ENCODE measurements at regions not wholly inside any gene's neighbourhood (a gene's known extent, or its start where the extent isn't known, plus 50 kb on each side); places are given as distances from the start of the nearest gene placed in this dataset.

DNA sequence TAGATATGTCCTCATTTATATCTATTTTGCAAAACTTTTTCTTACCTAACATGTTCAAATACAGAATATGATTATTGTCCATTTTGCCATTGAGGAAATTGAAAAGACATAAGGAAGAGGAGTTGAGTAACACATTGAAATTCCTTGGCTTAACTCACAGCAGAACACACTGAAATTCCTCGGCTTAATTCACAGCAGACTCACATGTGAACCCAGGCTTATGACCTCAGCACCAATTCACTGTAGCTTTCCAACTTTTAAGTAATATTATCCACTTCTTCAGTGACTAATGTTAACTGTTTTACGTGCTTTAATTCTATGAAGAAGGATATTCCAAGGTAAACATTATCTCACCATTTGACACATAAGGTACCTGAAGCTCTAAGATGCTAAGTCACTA lies 597.5 kb upstream of the PFKP start:
- Histone ChIP-seq H3K36me3 (no peaks in the 10 kb centered on the region), H3K9me3 (peaks cover 0 to 24% (median 4%) of the 10 kb centered on the region in 12 donors), H3K27ac (no peak overlapping the region), H3K4me3 (no peak overlapping the region), H3K4me1 (no peaks in the 10 kb centered on the region), H3K27me3 (no peaks in the 10 kb centered on the region)
- WGBS, 4 donors, result 57 to 77% (median 66%) methylated on average over 2 of the region's 2 CpGs
- TF ChIP-seq, protein P1, sequence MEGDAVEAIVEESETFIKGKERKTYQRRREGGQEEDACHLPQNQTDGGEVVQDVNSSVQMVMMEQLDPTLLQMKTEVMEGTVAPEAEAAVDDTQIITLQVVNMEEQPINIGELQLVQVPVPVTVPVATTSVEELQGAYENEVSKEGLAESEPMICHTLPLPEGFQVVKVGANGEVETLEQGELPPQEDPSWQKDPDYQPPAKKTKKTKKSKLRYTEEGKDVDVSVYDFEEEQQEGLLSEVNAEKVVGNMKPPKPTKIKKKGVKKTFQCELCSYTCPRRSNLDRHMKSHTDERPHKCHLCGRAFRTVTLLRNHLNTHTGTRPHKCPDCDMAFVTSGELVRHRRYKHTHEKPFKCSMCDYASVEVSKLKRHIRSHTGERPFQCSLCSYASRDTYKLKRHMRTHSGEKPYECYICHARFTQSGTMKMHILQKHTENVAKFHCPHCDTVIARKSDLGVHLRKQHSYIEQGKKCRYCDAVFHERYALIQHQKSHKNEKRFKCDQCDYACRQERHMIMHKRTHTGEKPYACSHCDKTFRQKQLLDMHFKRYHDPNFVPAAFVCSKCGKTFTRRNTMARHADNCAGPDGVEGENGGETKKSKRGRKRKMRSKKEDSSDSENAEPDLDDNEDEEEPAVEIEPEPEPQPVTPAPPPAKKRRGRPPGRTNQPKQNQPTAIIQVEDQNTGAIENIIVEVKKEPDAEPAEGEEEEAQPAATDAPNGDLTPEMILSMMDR (IDR thresholded peaks at IDR 0.05), result no peak
- TF ChIP-seq POLR2A (IDR thresholded peaks at IDR 0.05), result no peak
- ATAC-seq (no peak), DNase-seq (no peak)
- intact Hi-C loops (cut with DNase I), result no loop called here

DNA sequence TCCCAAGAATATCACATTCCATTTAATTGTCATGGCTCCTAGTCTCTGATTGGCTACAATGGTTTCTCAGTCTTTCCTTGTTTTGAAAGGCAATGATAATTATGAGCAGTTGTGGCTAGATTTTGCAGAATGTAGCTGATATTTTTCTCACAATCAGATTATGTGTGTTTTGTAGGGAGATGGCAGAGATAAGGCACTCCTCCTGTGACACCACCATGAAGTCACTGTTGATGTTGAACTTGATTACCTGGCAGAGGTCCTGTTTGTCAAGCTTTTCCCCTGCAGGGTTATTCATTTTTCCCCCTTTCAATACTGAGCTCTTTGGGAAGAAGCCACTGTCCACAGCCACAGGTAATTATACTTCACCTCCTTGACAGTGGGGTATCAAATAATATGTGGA lies 602.9 kb upstream of the PFKP start:
- H3K4me1 ChIP-seq, result no peaks in the 10 kb centered on the region
- no peak for TF ChIP-seq POLR2A (IDR thresholded peaks at IDR 0.05)
- TF ChIP-seq, protein P1 (IDR thresholded peaks at IDR 0.05), result no peak
- intact Hi-C loops (cut with DNase I), result no loop called here
- no peak overlapping the region for H3K4me3 ChIP-seq
- no peak overlapping the region for H3K27ac ChIP-seq
- H3K27me3 ChIP-seq, result no peaks in the 10 kb centered on the region
- H3K36me3 ChIP-seq, result no peaks in the 10 kb centered on the region
- DNase-seq (no peak), ATAC-seq (no peak)
- peaks cover 0 to 37% (median 8%) of the 10 kb centered on the region in 12 donors for H3K9me3 ChIP-seq

DNA sequence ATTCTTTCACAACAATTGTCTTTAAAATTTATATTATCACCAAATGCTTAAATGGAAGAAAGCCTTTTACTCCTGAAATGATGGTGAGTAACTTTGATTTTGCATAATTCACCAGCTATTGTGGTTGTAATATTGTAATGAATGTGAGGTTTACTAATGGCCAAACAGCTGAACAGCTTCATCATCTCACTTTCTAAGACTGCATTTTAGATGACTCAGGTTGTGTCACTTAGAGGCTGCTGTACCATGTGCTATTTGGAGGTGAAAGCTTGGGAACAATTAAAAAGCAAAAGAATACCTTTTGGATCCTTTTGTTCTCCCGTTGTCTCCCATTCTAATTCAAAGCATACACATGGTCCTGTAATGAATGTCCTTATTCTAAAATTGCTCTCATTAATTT lies 604.0 kb upstream of the PFKP start:
- DNase-seq (no peak), ATAC-seq (no peak)
- intact Hi-C loops (cut with DNase I), result no loop called here
- no peaks in the 10 kb centered on the region for H3K36me3 ChIP-seq
- 69 to 77% (median 77%) methylated on average over 1 of the region's 1 CpG for WGBS, 4 donors
- H3K27ac ChIP-seq, result no peak overlapping the region
- TF ChIP-seq, protein P1 (IDR thresholded peaks at IDR 0.05), result no peak
- no peak for TF ChIP-seq POLR2A (IDR thresholded peaks at IDR 0.05)
- H3K9me3 ChIP-seq, result peaks cover 0 to 44% (median 8%) of the 10 kb centered on the region in 12 donors
- H3K27me3 ChIP-seq, result no peaks in the 10 kb centered on the region
- no peak overlapping the region for H3K4me3 ChIP-seq
- no peaks in the 10 kb centered on the region for H3K4me1 ChIP-seq

DNA sequence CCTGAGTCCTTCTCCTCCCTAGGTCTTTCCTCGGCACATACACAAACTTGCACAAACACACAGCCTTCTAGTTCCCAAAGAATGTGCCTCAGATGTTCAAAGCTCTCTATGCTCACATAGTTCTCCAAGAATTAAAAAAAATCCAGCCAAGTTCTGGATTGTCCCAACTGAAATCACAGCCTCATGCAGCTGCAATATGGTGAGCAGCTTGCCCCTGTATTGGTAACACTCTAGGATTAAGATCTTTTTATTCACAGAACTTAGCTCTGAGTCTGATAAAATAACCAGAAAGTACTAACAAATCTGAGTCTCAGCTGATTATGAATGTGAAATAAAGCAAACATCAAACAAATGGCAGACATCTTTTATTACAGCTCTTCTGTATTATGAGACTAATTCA lies 604.8 kb upstream of the PFKP start:
- ATAC-seq (no peak), DNase-seq (no peak)
- Histone ChIP-seq H3K27me3 (no peaks in the 10 kb centered on the region), H3K9me3 (peaks cover 0 to 44% (median 8%) of the 10 kb centered on the region in 12 donors), H3K4me1 (no peaks in the 10 kb centered on the region), H3K4me3 (no peak overlapping the region), H3K36me3 (no peaks in the 10 kb centered on the region), H3K27ac (no peak overlapping the region)
- WGBS, 4 donors, result 79 to 88% (median 84%) methylated on average over 1 of the region's 1 CpG
- intact Hi-C loops (cut with DNase I), result no loop called here
- no peak for TF ChIP-seq POLR2A (IDR thresholded peaks at IDR 0.05)
- TF ChIP-seq, protein P1 (IDR thresholded peaks at IDR 0.05), result no peak
